Liver (tissue), 3 donors: ENCODE measurements at regions not wholly inside any gene's neighbourhood (a gene's known extent, or its start where the extent isn't known, plus 50 kb on each side); places are given as distances from the start of the nearest gene placed in this dataset.

ENCODE experiments used
- FOXA1 ChIP-seq: IDR thresholded peaks from 2 replicates; pipeline ENCODE4 v1.6.1; 2016; ENCODE audit warnings: antibody characterized with exemption
- MAX ChIP-seq: IDR thresholded peaks from 2 replicates; pipeline ENCODE4 v1.6.1; 2016; ENCODE audit warnings: antibody characterized with exemption
- RAD21 ChIP-seq, 2 donors: IDR thresholded peaks; 2 replicates each; pipeline ENCODE4 v1.6.1; 2016; ENCODE audit warnings: antibody characterized with exemption in 2 of 2, mild to moderate bottlenecking in 2 of 2
- TAF1 ChIP-seq: conservative IDR thresholded peaks from 2 replicates; pipeline ENCODE4 v1.6.1; 2016; ENCODE audit warnings: antibody characterized with exemption, mild to moderate bottlenecking
- TF ChIP-seq, protein P1 (sequence below): fragments of 150-350 bp; IDR thresholded peaks from 2 replicates; pipeline ENCODE4 v1.5.1; 2017; ENCODE audit warnings: improper control_type of control experiment, low read depth, low read length; ENCODE audit not compliant: missing input control
- TF ChIP-seq, protein P2 (sequence below): IDR thresholded peaks from 2 replicates; pipeline ENCODE4 v1.6.1; 2016; ENCODE audit warnings: antibody characterized with exemption, mild to moderate bottlenecking
- TF ChIP-seq, protein P3 (sequence below): IDR thresholded peaks from 2 replicates; pipeline ENCODE4 v1.6.1; 2016; ENCODE audit warnings: antibody characterized with exemption
- donor health status: healthy.
- donor health status: healthy.

DNA sequence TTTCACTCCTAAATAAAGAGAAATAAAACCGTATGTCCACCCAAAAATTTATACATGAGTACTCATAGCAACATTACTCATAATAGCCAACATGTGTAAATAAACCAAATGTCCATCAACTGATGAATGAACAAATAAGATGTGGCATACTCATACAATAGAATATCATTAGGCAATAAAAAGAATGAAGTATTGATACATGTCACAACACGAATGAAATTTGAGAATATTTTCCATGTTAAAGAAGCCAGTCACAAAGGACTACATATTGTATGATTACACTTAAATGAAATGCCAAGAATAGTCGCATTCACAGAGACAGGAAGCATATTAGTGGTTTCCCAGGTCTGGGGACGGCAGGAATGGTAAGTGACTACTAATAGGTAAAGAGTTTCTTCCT lies 869.2 kb downstream of the IGSF11 start:
- TF ChIP-seq, protein P1, sequence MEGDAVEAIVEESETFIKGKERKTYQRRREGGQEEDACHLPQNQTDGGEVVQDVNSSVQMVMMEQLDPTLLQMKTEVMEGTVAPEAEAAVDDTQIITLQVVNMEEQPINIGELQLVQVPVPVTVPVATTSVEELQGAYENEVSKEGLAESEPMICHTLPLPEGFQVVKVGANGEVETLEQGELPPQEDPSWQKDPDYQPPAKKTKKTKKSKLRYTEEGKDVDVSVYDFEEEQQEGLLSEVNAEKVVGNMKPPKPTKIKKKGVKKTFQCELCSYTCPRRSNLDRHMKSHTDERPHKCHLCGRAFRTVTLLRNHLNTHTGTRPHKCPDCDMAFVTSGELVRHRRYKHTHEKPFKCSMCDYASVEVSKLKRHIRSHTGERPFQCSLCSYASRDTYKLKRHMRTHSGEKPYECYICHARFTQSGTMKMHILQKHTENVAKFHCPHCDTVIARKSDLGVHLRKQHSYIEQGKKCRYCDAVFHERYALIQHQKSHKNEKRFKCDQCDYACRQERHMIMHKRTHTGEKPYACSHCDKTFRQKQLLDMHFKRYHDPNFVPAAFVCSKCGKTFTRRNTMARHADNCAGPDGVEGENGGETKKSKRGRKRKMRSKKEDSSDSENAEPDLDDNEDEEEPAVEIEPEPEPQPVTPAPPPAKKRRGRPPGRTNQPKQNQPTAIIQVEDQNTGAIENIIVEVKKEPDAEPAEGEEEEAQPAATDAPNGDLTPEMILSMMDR = no peak
- TF ChIP-seq, protein P2, sequence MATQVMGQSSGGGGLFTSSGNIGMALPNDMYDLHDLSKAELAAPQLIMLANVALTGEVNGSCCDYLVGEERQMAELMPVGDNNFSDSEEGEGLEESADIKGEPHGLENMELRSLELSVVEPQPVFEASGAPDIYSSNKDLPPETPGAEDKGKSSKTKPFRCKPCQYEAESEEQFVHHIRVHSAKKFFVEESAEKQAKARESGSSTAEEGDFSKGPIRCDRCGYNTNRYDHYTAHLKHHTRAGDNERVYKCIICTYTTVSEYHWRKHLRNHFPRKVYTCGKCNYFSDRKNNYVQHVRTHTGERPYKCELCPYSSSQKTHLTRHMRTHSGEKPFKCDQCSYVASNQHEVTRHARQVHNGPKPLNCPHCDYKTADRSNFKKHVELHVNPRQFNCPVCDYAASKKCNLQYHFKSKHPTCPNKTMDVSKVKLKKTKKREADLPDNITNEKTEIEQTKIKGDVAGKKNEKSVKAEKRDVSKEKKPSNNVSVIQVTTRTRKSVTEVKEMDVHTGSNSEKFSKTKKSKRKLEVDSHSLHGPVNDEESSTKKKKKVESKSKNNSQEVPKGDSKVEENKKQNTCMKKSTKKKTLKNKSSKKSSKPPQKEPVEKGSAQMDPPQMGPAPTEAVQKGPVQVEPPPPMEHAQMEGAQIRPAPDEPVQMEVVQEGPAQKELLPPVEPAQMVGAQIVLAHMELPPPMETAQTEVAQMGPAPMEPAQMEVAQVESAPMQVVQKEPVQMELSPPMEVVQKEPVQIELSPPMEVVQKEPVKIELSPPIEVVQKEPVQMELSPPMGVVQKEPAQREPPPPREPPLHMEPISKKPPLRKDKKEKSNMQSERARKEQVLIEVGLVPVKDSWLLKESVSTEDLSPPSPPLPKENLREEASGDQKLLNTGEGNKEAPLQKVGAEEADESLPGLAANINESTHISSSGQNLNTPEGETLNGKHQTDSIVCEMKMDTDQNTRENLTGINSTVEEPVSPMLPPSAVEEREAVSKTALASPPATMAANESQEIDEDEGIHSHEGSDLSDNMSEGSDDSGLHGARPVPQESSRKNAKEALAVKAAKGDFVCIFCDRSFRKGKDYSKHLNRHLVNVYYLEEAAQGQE = no peak
- TF ChIP-seq RAD21 (IDR thresholded peaks at IDR 0.05) (no peak), MAX (no peak), FOXA1 (no peak), TAF1 (no peak)
- TF ChIP-seq, protein P3, sequence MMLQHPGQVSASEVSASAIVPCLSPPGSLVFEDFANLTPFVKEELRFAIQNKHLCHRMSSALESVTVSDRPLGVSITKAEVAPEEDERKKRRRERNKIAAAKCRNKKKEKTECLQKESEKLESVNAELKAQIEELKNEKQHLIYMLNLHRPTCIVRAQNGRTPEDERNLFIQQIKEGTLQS = no peak
